HL-60 (cell line): ENCODE measurements at regions not wholly inside any gene's neighbourhood (a gene's known extent, or its start where the extent isn't known, plus 50 kb on each side); places are given as distances from the start of the nearest gene placed in this dataset.

Experiments
- DNase-seq, 2 experiments: peaks; one replicate each; pipeline ENCODE4 v3.0.0-alpha.2; 2010 to 2020; ENCODE audit warnings: low read depth in 1 of 2, low spot score in 1 of 2
- H3K27ac ChIP-seq: fragments of 250-450 bp; sonication (Bioruptor Pico); replicated peaks from 2 replicates; pipeline ENCODE4 v1.5.1; 2020; ENCODE audit warnings: mild to moderate bottlenecking, moderate library complexity
- H3K27me3 ChIP-seq: fragments of 250-450 bp; sonication (Bioruptor Pico); 2 replicates; pipeline ENCODE4 v1.5.1; 2021; ENCODE audit warnings: mild to moderate bottlenecking, moderate library complexity; ENCODE audit not compliant: insufficient read depth, poor library complexity, severe bottlenecking
- H3K4me3 ChIP-seq: replicated peaks from 2 replicates; pipeline ENCODE4 v1.5.1; 2011; ENCODE audit warnings: mild to moderate bottlenecking, control low read depth, low read length; ENCODE audit not compliant: insufficient read depth
- GABPA ChIP-seq: IDR thresholded peaks from 2 replicates; pipeline ENCODE4 v1.6.1; 2012; ENCODE audit warnings: low read depth
- POLR2AphosphoS5 ChIP-seq: IDR thresholded peaks from 2 replicates; pipeline ENCODE4 v1.6.1; 2012; ENCODE audit warnings: low read depth
- SPI1 ChIP-seq: IDR thresholded peaks from 2 replicates; pipeline ENCODE4 v1.6.1; 2012; ENCODE audit warnings: low read depth, mild to moderate bottlenecking, borderline replicate concordance
- TF ChIP-seq, protein P1 (sequence below): IDR thresholded peaks from 2 replicates; pipeline ENCODE4 v1.6.1; 2012; ENCODE audit warnings: low read depth; ENCODE audit not compliant: insufficient replicate concordance
- TF ChIP-seq, protein P2 (sequence below): IDR thresholded peaks from one replicate; pipeline ENCODE4 v1.5.1; 2011; ENCODE audit warnings: low read length, control low read depth, inconsistent platforms; ENCODE audit not compliant: insufficient read depth

DNA sequence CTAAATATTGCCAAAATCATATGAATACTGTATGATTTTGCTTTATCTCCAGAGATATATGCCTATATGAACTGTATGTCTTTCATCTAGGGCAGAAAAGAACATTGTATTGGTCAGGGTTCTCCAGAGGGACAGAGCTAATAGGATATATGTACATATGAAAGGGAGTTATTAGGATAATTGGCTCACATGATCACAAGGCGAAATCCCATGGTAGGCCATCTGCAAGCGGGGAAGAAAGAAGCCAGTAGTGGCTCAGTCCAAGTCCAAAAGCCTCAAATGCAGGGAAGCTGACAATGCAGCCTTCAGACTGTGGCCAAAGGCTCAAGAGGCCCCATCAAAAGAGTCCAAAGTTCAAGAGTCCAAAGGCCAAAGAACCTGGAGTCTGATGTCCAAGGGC, 209.9 kb downstream of the RNF144A start:
- H3K4me3 ChIP-seq, result no peak overlapping the region
- no peaks in the 10 kb centered on the region for H3K27me3 ChIP-seq
- no peak overlapping the region for H3K27ac ChIP-seq
- no peak for TF ChIP-seq POLR2AphosphoS5
- no peak for TF ChIP-seq SPI1
- TF ChIP-seq, protein P1, sequence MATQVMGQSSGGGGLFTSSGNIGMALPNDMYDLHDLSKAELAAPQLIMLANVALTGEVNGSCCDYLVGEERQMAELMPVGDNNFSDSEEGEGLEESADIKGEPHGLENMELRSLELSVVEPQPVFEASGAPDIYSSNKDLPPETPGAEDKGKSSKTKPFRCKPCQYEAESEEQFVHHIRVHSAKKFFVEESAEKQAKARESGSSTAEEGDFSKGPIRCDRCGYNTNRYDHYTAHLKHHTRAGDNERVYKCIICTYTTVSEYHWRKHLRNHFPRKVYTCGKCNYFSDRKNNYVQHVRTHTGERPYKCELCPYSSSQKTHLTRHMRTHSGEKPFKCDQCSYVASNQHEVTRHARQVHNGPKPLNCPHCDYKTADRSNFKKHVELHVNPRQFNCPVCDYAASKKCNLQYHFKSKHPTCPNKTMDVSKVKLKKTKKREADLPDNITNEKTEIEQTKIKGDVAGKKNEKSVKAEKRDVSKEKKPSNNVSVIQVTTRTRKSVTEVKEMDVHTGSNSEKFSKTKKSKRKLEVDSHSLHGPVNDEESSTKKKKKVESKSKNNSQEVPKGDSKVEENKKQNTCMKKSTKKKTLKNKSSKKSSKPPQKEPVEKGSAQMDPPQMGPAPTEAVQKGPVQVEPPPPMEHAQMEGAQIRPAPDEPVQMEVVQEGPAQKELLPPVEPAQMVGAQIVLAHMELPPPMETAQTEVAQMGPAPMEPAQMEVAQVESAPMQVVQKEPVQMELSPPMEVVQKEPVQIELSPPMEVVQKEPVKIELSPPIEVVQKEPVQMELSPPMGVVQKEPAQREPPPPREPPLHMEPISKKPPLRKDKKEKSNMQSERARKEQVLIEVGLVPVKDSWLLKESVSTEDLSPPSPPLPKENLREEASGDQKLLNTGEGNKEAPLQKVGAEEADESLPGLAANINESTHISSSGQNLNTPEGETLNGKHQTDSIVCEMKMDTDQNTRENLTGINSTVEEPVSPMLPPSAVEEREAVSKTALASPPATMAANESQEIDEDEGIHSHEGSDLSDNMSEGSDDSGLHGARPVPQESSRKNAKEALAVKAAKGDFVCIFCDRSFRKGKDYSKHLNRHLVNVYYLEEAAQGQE, result no peak
- no peak for TF ChIP-seq GABPA
- TF ChIP-seq, protein P2, sequence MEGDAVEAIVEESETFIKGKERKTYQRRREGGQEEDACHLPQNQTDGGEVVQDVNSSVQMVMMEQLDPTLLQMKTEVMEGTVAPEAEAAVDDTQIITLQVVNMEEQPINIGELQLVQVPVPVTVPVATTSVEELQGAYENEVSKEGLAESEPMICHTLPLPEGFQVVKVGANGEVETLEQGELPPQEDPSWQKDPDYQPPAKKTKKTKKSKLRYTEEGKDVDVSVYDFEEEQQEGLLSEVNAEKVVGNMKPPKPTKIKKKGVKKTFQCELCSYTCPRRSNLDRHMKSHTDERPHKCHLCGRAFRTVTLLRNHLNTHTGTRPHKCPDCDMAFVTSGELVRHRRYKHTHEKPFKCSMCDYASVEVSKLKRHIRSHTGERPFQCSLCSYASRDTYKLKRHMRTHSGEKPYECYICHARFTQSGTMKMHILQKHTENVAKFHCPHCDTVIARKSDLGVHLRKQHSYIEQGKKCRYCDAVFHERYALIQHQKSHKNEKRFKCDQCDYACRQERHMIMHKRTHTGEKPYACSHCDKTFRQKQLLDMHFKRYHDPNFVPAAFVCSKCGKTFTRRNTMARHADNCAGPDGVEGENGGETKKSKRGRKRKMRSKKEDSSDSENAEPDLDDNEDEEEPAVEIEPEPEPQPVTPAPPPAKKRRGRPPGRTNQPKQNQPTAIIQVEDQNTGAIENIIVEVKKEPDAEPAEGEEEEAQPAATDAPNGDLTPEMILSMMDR, result no peak
- DNase-seq, result no peak

DNA sequence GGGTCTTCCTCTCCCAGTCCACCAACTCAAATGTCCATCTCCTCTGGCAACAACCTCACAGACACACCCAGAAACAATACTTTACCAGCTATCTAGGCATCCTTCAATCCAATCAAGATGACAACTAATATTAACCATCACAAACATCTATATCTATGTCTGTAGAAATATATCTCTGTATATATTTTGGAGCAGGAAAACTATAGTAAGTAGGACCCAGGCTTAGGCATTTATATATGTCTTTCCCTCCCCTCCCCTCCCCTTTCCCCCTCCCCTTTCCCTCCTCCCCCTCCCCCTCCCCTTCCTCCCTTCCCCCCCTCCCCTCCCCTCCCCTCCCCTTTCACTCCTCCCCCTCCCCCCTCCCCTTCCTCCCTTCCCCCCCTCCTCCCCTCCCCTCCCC, 210.5 kb downstream of the RNF144A start:
- no peaks in the 10 kb centered on the region for H3K27me3 ChIP-seq
- no peak for DNase-seq
- TF ChIP-seq, protein P1, result no peak
- TF ChIP-seq SPI1 (no peak), GABPA (no peak), POLR2AphosphoS5 (no peak)
- TF ChIP-seq, protein P2, result no peak
- no peak overlapping the region for H3K27ac ChIP-seq
- no peak overlapping the region for H3K4me3 ChIP-seq

DNA sequence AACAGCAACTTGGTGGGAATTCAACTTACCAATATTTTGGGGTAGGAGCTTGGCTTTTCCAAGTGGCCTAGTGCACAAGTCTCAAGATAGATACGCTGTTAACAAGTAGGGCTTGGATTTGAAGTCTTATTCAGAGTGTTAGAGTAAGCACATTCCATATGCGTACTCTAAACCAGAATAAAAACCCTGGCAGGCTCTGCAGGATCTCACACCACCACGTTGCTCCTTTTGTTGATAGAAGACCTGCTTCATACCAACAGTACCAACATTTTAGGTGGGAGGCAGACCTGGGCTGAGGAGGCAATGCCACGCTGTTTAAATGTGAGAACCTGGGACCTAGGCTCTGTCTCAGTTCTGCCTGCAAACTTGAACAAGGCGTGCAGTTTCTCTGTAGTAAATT, 214.0 kb downstream of the RNF144A start:
- Histone ChIP-seq H3K27me3 (no peaks in the 10 kb centered on the region), H3K4me3 (no peak overlapping the region), H3K27ac (no peak overlapping the region)
- TF ChIP-seq GABPA (no peak), SPI1 (no peak), POLR2AphosphoS5 (no peak)
- TF ChIP-seq, protein P1, result no peak
- TF ChIP-seq, protein P2, result no peak
- no peak for DNase-seq
